ENCODE measurements at regions not wholly inside any gene's neighbourhood (a gene's known extent, or its start where the extent isn't known, plus 50 kb on each side); places are given as distances from the start of the nearest gene placed in this dataset.

DNA sequence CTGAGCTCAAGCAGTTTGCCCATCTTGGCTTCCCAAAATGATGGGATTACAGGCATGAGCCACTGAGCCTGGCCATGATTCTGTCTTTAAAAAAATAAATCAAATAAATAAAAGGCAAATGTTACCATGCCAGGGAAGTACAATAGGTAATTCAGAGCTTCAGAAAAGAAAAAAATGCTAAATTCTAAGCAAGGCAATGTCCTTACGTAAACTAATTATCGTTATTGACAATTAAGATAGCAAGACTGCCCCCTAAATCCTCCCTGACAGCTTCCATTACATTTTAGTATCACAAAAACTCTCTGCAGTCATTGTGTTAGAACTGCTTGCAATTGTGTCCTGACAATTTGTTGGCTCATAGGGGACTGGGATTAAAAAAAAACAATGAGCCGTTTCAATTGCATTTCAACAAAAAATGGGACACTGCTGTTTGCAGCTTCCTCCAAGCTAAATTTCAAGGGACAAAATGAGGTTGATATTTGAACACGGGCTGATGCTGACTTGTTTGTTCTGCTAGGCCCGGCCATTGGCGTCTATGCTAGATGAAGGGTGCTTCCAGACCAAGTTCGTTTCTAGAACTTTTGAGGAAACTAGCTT is 88.9 kb downstream of the MOGAT1 start:
- TF ChIP-seq CTCF (IDR thresholded peaks at IDR 0.05), result no peak
- TF ChIP-seq EP300 (IDR thresholded peaks at IDR 0.05), result no peak

Measured in sigmoid colon (tissue), 4 donors.